AG04450 (cell line): ENCODE measurements at regions not wholly inside any gene's neighbourhood (a gene's known extent, or its start where the extent isn't known, plus 50 kb on each side); places are given as distances from the start of the nearest gene placed in this dataset.

Experiments used
- CTCF ChIA-PET: fragments of 300-600, 350-600 bp; formaldehyde crosslinking; extraction: SDS; loops from one replicate; lab custom pipeline; 2022; ENCODE audit warnings: antibody characterized with exemption, inconsistent platforms; lab: Charles Lee
- POLR2A ChIA-PET: fragments of 350-600 bp; formaldehyde crosslinking; extraction: SDS; loops from one replicate; lab custom pipeline; 2021; ENCODE audit warnings: antibody characterized with exemption, inconsistent platforms; lab: Yijun Ruan, JAX
- DNase-seq: peaks from one replicate; pipeline ENCODE4 v3.0.0-alpha.2; 2011; ENCODE audit warnings: low read depth, low spot score
- H3K27ac ChIP-seq: one replicate; pipeline ENCODE4 v1.5.1; 2012; ENCODE audit warnings: low read depth, low read length, control low read depth
- H3K27me3 ChIP-seq: one replicate; pipeline ENCODE4 v1.6.0; 2012; ENCODE audit warnings: low read length; ENCODE audit not compliant: control insufficient read depth, insufficient read depth
- H3K4me3 ChIP-seq: 2 replicates; pipeline ENCODE4 v1.5.1; 2011; ENCODE audit warnings: mild to moderate bottlenecking, low read depth, low read length, control low read depth
- H3K9me3 ChIP-seq: 2 replicates; pipeline ENCODE4 v1.5.1; 2012; ENCODE audit warnings: low read length; ENCODE audit not compliant: control insufficient read depth, insufficient read depth
- TF ChIP-seq, protein P1 (sequence below): IDR thresholded peaks from 2 replicates; pipeline ENCODE4 v1.5.1; 2011; ENCODE audit warnings: low read depth, low read length, control low read depth, inconsistent platforms

- no peak overlapping the region; the same call in 1 of the 2 replicates for H3K4me3 ChIP-seq
- H3K9me3 ChIP-seq, result no peaks in the 10 kb centered on the region
These were observed 184.6 kb downstream of the RAMP3 start for GRCh38 chr7:45342236-45342635.

DNA sequence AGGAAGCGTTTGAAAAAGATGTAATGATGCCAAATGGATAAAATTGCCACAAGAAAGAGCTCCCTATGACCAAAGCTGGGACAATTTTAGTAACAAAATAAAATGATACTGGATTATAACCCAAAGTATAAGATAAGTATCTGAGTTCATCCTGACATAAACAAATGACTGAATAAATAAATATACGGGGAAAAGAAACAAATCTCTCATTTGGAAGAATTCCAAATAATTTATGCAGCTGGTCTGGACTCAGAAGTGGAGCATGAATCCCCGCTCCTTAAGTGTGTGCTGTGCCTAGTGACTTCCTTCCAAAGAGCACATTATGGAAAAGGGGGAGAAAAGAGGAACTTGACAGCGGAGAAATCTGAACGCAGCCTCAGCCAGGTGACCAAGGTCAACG is 186.2 kb downstream of the RAMP3 start:
- H3K27me3 ChIP-seq, result peaks cover 2% of the 10 kb centered on the region
- DNase-seq, result no peak
- no peak overlapping the region for H3K27ac ChIP-seq
- H3K4me3 ChIP-seq, result no peak overlapping the region
- ChIA-PET POLR2A (no interaction called here), CTCF (no interaction called here)
- H3K9me3 ChIP-seq, result no peaks in the 10 kb centered on the region
- TF ChIP-seq, protein P1, sequence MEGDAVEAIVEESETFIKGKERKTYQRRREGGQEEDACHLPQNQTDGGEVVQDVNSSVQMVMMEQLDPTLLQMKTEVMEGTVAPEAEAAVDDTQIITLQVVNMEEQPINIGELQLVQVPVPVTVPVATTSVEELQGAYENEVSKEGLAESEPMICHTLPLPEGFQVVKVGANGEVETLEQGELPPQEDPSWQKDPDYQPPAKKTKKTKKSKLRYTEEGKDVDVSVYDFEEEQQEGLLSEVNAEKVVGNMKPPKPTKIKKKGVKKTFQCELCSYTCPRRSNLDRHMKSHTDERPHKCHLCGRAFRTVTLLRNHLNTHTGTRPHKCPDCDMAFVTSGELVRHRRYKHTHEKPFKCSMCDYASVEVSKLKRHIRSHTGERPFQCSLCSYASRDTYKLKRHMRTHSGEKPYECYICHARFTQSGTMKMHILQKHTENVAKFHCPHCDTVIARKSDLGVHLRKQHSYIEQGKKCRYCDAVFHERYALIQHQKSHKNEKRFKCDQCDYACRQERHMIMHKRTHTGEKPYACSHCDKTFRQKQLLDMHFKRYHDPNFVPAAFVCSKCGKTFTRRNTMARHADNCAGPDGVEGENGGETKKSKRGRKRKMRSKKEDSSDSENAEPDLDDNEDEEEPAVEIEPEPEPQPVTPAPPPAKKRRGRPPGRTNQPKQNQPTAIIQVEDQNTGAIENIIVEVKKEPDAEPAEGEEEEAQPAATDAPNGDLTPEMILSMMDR, result no peak

More at GRCh38 chr7:45342236-45342635, 184.6 kb downstream of the RAMP3 start:
- DNase-seq, result no peak
- Histone ChIP-seq H3K27ac (no peak overlapping the region), H3K27me3 (peaks cover 2% of the 10 kb centered on the region)
- ChIA-PET CTCF (no interaction called here), POLR2A (no interaction called here)
- TF ChIP-seq, protein P1, result no peak

DNA sequence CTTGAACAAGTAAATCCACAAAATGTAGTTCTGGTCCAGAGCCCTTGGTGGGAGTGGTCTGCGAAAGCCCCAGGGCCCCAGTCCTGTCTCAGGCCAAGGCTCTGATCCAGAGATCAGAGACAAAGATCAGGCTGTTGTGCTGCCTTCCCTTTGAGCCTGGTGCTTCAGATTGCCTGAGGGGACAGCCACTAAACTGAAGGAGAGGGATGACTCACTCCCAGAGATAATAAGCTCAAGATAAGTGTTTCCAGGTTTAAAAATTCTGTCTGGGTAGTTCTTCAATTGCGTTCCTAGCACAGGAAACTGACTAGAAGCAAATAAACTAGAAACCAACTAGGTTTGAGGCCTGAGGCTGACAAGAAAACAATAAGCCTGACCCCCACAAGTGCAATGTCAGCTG is 190.2 kb downstream of the RAMP3 start:
- DNase-seq, result no peak
- Histone ChIP-seq H3K27me3 (peaks cover 6% of the 10 kb centered on the region), H3K4me3 (no peak overlapping the region), H3K27ac (no peak overlapping the region), H3K9me3 (no peaks in the 10 kb centered on the region)
- TF ChIP-seq, protein P1, result no peak
- POLR2A ChIA-PET, result no interaction called here
- CTCF ChIA-PET, result no interaction called here

DNA sequence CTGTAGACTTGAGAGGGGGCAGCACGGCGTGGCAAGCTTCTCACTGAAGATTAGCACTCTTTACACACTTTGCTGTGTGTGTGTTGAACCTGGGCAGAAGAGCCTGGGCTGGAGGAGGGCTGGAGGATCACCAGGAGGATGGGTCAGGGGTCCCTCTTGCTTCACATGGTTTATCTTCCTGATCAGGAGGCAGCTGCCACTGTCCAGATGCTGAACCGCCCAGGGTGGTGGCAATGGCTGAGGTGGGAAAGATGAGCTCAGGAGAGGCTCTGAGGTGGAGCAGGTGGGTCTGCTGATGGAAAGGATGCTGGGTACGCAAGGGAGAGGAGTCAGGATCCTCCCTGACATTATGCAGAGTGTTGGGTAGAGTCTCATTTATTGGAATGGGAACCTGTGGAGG is 191.5 kb downstream of the RAMP3 start:
- ChIA-PET CTCF (no interaction called here), POLR2A (no interaction called here)
- Histone ChIP-seq H3K27me3 (peaks cover 6% of the 10 kb centered on the region), H3K27ac (no peak overlapping the region), H3K9me3 (no peaks in the 10 kb centered on the region), H3K4me3 (no peak overlapping the region)
- TF ChIP-seq, protein P1, result no peak
- no peak for DNase-seq

GRCh38 chr7:45350896-45351295 is 193.3 kb downstream of the RAMP3 start:
- CTCF ChIA-PET, result no interaction called here
- TF ChIP-seq, protein P1, result no peak
- H3K27me3 ChIP-seq, result peaks cover 6% of the 10 kb centered on the region
- no peak overlapping the region for H3K4me3 ChIP-seq
- H3K9me3 ChIP-seq, result no peaks in the 10 kb centered on the region
- POLR2A ChIA-PET, result no interaction called here
- no peak for DNase-seq
- H3K27ac ChIP-seq, result no peak overlapping the region
